A549 (cell line): ENCODE measurements at regions not wholly inside any gene's neighbourhood (a gene's known extent, or its start where the extent isn't known, plus 50 kb on each side); places are given as distances from the start of the nearest gene placed in this dataset.

Source experiments
- EHMT2 ChIP-seq: fragments of 200-600 bp; sonication (generic); IDR thresholded peaks from 2 replicates; pipeline ENCODE4 v1.6.1; 2016; ENCODE audit warnings: antibody characterized with exemption, low read depth, mild to moderate bottlenecking, moderate library complexity
- EP300 ChIP-seq, 2 experiments: fragments of >200 bp; sonication (Bioruptor Twin); formaldehyde crosslinking; IDR thresholded peaks; 2 replicates in 1 of 2; 3 replicates in 1 of 2; pipeline ENCODE4 v1.6.1; 2016 to 2017
- ESRRA ChIP-seq: fragments of 150-350 bp; IDR thresholded peaks from 2 replicates; pipeline ENCODE4 v1.6.1; 2014; ENCODE audit warnings: mild to moderate bottlenecking, low read length, borderline replicate concordance
- HOXB13 ChIP-seq: fragments of 250-450 bp; sonication (Bioruptor Pico); IDR thresholded peaks from 2 replicates; pipeline ENCODE4 v1.5.0; 2020; ENCODE audit warnings: low read depth, mild to moderate bottlenecking, moderate library complexity
- MAFK ChIP-seq: fragments of 450-650 bp; IDR thresholded peaks from 2 replicates; pipeline ENCODE4 v1.6.1; 2014; ENCODE audit not compliant: partially characterized antibody
- NR3C1 ChIP-seq: fragments of >200 bp; sonication (Bioruptor Twin); formaldehyde crosslinking; IDR thresholded peaks from 3 replicates; pipeline ENCODE4 v1.6.1; 2017
- PBX3 ChIP-seq: IDR thresholded peaks from 2 replicates; pipeline ENCODE4 v1.6.1; 2012
- POLR2A ChIP-seq: IDR thresholded peaks from 2 replicates; pipeline ENCODE4 v1.6.1; 2012; ENCODE audit warnings: mild to moderate bottlenecking, low read length
- RAD21 ChIP-seq, 2 experiments: fragments of >200 bp in 1 of 2; sonication (Bioruptor Twin) in 1 of 2; formaldehyde crosslinking in 1 of 2; IDR thresholded peaks in 1 of 2; conservative IDR thresholded peaks in 1 of 2; 2 replicates in 1 of 2; 3 replicates in 1 of 2; pipeline ENCODE4 v1.6.1; 2012 to 2018; ENCODE audit warnings: inconsistent platforms in 1 of 2
- RARB ChIP-seq: fragments of 250-450 bp; sonication (Bioruptor Pico); IDR thresholded peaks from 2 replicates; pipeline ENCODE4 v1.8.0; 2021; ENCODE audit warnings: mild to moderate bottlenecking, moderate library complexity
- SMC3 ChIP-seq: fragments of >200 bp; sonication (Bioruptor Twin); formaldehyde crosslinking; IDR thresholded peaks from 3 replicates; pipeline ENCODE4 v1.6.1; 2018; ENCODE audit warnings: inconsistent platforms
- SREBF2 ChIP-seq: fragments of 450-650 bp; IDR thresholded peaks from 2 replicates; pipeline ENCODE4 v1.6.1; 2014; ENCODE audit warnings: mild to moderate bottlenecking, moderate library complexity
- TF ChIP-seq, protein P1 (sequence below): fragments of >200 bp; sonication (Bioruptor Twin); formaldehyde crosslinking; IDR thresholded peaks from 3 replicates; pipeline ENCODE4 v1.5.1; 2016
- TF ChIP-seq, protein P2 (sequence below): fragments of >200 bp; sonication (Bioruptor Twin); formaldehyde crosslinking; IDR thresholded peaks from 3 replicates; pipeline ENCODE4 v1.6.1; 2016

DNA sequence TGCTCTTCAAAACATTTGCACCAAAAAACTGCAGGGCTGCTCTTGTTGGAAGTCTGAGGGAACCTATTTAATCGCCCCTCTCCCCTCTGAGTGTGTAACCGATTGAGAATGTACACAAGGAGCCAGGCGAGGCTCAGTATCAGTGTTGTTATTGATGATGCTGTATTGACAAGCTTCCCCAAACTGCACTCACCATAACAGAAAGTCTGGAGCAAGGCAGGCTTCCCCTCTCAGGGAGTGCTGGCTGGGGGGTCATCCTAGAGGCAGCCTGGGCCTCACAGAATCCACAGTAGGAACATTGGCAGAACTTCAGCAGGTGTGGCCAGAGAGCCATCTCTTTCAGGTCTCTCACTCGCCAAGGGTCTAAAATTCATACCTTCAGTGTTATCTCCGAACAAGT is 58.1 kb upstream of the TUNAR start:
- TF ChIP-seq, protein P1, sequence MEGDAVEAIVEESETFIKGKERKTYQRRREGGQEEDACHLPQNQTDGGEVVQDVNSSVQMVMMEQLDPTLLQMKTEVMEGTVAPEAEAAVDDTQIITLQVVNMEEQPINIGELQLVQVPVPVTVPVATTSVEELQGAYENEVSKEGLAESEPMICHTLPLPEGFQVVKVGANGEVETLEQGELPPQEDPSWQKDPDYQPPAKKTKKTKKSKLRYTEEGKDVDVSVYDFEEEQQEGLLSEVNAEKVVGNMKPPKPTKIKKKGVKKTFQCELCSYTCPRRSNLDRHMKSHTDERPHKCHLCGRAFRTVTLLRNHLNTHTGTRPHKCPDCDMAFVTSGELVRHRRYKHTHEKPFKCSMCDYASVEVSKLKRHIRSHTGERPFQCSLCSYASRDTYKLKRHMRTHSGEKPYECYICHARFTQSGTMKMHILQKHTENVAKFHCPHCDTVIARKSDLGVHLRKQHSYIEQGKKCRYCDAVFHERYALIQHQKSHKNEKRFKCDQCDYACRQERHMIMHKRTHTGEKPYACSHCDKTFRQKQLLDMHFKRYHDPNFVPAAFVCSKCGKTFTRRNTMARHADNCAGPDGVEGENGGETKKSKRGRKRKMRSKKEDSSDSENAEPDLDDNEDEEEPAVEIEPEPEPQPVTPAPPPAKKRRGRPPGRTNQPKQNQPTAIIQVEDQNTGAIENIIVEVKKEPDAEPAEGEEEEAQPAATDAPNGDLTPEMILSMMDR, result no peak
- TF ChIP-seq EHMT2 (no peak), POLR2A (no peak), HOXB13 (CRISPR knock-in tag) (no peak), ESRRA (no peak), MAFK (no peak), SREBF2 (no peak), EP300 (IDR thresholded peaks at IDR 0.05) (no peak), RAD21 (conservative IDR thresholded peaks at IDR 0.05 in 1 of 2, IDR thresholded peaks at IDR 0.05 in 1 of 2) (no peak), PBX3 (no peak), RARB (CRISPR knock-in tag) (no peak), NR3C1 (no peak), SMC3 (no peak)
- TF ChIP-seq, protein P2, sequence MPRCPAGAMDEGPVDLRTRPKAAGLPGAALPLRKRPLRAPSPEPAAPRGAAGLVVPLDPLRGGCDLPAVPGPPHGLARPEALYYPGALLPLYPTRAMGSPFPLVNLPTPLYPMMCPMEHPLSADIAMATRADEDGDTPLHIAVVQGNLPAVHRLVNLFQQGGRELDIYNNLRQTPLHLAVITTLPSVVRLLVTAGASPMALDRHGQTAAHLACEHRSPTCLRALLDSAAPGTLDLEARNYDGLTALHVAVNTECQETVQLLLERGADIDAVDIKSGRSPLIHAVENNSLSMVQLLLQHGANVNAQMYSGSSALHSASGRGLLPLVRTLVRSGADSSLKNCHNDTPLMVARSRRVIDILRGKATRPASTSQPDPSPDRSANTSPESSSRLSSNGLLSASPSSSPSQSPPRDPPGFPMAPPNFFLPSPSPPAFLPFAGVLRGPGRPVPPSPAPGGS, result no peak
